B cell (primary cell): ENCODE measurements at regions not wholly inside any gene's neighbourhood (a gene's known extent, or its start where the extent isn't known, plus 50 kb on each side); places are given as distances from the start of the nearest gene placed in this dataset.

ENCODE experiments used
- EZH2 ChIP-seq: IDR thresholded peaks from 2 replicates; pipeline ENCODE4 v1.6.1; 2012; ENCODE audit warnings: borderline replicate concordance, low read depth, mild to moderate bottlenecking, moderate library complexity, low read length; ENCODE audit not compliant: insufficient read depth, poor library complexity, severe bottlenecking
- TF ChIP-seq, protein P1 (sequence below): fragments of 200-600 bp; IDR thresholded peaks from one replicate; pipeline ENCODE4 v1.8.0; 2022; ENCODE audit warnings: antibody characterized with exemption, mild to moderate bottlenecking

DNA sequence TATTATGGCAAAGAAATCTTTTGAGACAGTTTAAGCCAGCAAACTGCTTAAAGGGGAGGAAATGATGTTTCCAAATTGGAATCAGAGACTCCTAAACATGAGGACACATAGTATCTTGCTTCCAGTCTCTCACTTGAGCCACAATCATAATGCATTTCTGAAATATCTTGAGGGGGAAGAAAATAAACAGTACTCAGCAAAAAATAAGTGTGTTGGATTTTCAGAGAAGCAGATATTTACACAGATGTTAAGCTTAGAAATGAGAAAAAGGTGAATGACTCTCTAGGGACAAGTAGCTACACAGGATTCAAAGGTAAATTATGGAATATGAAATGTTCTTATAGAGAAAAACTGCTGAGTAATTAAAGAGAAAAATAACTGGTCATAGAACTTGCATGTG, 1583.6 kb downstream of the CDH8 start:
- TF ChIP-seq, protein P1, sequence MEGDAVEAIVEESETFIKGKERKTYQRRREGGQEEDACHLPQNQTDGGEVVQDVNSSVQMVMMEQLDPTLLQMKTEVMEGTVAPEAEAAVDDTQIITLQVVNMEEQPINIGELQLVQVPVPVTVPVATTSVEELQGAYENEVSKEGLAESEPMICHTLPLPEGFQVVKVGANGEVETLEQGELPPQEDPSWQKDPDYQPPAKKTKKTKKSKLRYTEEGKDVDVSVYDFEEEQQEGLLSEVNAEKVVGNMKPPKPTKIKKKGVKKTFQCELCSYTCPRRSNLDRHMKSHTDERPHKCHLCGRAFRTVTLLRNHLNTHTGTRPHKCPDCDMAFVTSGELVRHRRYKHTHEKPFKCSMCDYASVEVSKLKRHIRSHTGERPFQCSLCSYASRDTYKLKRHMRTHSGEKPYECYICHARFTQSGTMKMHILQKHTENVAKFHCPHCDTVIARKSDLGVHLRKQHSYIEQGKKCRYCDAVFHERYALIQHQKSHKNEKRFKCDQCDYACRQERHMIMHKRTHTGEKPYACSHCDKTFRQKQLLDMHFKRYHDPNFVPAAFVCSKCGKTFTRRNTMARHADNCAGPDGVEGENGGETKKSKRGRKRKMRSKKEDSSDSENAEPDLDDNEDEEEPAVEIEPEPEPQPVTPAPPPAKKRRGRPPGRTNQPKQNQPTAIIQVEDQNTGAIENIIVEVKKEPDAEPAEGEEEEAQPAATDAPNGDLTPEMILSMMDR: no peak
- TF ChIP-seq EZH2: no peak
